PC-3 (cell line): ENCODE measurements at regions not wholly inside any gene's neighbourhood (a gene's known extent, or its start where the extent isn't known, plus 50 kb on each side); places are given as distances from the start of the nearest gene placed in this dataset.

Experiments used
- EZH2 ChIP-seq: fragments of 300-600 bp; sonication (generic); IDR thresholded peaks from one replicate; pipeline ENCODE4 v1.6.1; 2017; ENCODE audit warnings: antibody characterized with exemption, mild to moderate bottlenecking, low read length; ENCODE audit not compliant: unreplicated experiment
- TF ChIP-seq, protein P1 (sequence below): fragments of 300-600 bp; sonication (generic); conservative IDR thresholded peaks from 2 replicates; pipeline ENCODE4 v1.5.1; 2017; ENCODE audit warnings: antibody characterized with exemption, low read depth, mild to moderate bottlenecking, low read length

DNA sequence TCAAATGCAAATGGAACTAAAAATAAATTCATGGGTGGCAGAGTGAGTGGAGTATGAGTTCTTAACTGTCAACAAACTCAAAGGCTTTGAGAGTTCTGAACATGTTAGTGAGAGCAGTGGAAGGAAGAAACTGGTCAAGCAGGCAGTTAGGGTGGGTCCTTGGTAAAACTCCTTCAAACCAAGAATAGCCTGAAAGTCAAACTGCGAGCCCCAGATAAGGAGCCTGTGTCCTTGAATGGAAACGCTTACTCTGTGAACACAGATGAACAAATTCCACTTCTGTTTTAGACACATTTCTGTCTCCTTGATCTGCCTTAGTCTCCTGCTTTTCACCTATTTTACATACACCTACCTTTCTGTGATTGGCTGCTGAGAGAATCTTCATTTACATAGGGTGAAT lies 129.4 kb upstream of the PCDH18 start:
- TF ChIP-seq, protein P1, sequence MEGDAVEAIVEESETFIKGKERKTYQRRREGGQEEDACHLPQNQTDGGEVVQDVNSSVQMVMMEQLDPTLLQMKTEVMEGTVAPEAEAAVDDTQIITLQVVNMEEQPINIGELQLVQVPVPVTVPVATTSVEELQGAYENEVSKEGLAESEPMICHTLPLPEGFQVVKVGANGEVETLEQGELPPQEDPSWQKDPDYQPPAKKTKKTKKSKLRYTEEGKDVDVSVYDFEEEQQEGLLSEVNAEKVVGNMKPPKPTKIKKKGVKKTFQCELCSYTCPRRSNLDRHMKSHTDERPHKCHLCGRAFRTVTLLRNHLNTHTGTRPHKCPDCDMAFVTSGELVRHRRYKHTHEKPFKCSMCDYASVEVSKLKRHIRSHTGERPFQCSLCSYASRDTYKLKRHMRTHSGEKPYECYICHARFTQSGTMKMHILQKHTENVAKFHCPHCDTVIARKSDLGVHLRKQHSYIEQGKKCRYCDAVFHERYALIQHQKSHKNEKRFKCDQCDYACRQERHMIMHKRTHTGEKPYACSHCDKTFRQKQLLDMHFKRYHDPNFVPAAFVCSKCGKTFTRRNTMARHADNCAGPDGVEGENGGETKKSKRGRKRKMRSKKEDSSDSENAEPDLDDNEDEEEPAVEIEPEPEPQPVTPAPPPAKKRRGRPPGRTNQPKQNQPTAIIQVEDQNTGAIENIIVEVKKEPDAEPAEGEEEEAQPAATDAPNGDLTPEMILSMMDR, result no peak
- TF ChIP-seq EZH2, result no peak
